SK-N-MC (cell line): ENCODE measurements at regions not wholly inside any gene's neighbourhood (a gene's known extent, or its start where the extent isn't known, plus 50 kb on each side); places are given as distances from the start of the nearest gene placed in this dataset.

Source experiments
- EZH2 ChIP-seq: fragments of 200-600 bp; sonication (generic); IDR thresholded peaks from one replicate; pipeline ENCODE4 v1.6.1; 2017; ENCODE audit warnings: antibody characterized with exemption
- FOXP2 ChIP-seq: optimal IDR thresholded peaks from 2 replicates; pipeline ENCODE3; 2011; ENCODE audit warnings: mild to moderate bottlenecking, moderate library complexity; ENCODE audit not compliant: insufficient read depth; ENCODE audit errors: extremely low read length, control extremely low read depth
- POLR2AphosphoS5 ChIP-seq: IDR thresholded peaks from 2 replicates; pipeline ENCODE4 v1.6.1; 2012; ENCODE audit warnings: mild to moderate bottlenecking, low read depth, low read length, borderline replicate concordance

GRCh38 chr4:174137698-174138097 lies 145.8 kb downstream of the FBXO8 start:
- TF ChIP-seq POLR2AphosphoS5, result no peak
- no peak for TF ChIP-seq EZH2
- no peak for TF ChIP-seq FOXP2
